GM12872 (cell line): ENCODE measurements at regions not wholly inside any gene's neighbourhood (a gene's known extent, or its start where the extent isn't known, plus 50 kb on each side); places are given as distances from the start of the nearest gene placed in this dataset.

Experiments used
- TF ChIP-seq, protein P1 (sequence below): IDR thresholded peaks from 3 replicates; pipeline ENCODE4 v1.5.1; 2011; ENCODE audit warnings: low read depth, mild to moderate bottlenecking, low read length, moderate library complexity; ENCODE audit not compliant: insufficient read depth

DNA sequence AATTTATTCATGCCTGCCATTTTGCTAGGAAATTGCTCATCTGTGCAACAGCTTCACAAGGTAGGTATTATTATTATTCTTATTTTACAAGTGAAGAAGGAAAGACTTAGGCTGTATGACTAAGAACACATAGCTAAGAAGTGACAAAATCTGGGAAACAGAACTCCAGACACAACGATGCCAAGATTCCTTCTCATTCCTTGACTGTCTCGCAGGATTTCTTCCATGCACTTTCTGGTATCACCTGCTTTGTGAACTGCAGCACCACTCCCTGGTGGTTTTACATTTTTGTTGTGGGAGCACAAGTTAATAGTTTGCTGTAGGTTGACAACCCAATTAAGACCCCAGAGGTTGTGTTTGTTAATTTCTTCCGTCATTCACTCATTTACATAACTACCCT, 188.5 kb downstream of the LACC1 start:
- TF ChIP-seq, protein P1, sequence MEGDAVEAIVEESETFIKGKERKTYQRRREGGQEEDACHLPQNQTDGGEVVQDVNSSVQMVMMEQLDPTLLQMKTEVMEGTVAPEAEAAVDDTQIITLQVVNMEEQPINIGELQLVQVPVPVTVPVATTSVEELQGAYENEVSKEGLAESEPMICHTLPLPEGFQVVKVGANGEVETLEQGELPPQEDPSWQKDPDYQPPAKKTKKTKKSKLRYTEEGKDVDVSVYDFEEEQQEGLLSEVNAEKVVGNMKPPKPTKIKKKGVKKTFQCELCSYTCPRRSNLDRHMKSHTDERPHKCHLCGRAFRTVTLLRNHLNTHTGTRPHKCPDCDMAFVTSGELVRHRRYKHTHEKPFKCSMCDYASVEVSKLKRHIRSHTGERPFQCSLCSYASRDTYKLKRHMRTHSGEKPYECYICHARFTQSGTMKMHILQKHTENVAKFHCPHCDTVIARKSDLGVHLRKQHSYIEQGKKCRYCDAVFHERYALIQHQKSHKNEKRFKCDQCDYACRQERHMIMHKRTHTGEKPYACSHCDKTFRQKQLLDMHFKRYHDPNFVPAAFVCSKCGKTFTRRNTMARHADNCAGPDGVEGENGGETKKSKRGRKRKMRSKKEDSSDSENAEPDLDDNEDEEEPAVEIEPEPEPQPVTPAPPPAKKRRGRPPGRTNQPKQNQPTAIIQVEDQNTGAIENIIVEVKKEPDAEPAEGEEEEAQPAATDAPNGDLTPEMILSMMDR, result no peak

DNA sequence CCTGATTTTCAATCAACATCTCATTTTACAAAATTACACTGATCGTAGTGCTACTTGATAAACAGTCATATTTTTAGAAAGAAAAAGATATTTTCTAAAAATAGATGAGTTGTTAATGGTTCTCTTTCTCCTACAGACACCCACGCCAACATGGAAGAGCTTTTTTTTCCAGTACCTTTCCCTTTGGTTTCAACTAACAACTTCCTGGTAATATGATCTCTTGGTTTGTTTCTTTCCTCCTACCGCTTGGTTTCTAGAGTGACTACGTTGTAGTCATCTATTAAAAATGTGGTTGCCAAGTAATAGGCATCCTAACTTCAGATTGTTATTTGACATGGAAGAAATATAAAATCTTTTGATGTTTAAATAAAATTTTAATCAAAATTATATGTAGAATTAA, 189.0 kb downstream of the LACC1 start:
- TF ChIP-seq, protein P1, result no peak

GRCh38 chr13:44072536-44072935, 192.8 kb downstream of the LACC1 start:
- TF ChIP-seq, protein P1, result no peak

DNA sequence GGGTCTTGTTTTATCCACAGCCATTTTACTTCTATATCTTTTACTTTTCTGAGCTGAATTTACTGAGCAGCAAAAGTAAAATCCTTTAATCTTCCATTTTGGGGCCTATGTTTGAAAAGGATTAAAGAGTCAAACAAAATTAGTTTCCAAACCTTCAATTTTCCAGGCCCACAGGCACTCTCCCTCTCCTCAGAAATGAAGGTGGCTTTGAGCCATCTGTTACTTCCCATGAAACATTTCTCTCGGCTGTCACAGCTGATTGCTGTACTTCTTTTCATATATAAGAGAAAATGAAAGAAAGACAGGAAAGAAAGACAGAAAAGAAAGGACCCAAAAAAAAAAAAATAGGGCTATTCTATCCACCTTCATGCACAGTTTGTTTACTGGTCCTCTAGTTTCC, 194.9 kb downstream of the LACC1 start:
- TF ChIP-seq, protein P1, result no peak

- TF ChIP-seq, protein P1, result no peak
These were observed 195.4 kb downstream of the LACC1 start for GRCh38 chr13:44075113-44075512.

DNA sequence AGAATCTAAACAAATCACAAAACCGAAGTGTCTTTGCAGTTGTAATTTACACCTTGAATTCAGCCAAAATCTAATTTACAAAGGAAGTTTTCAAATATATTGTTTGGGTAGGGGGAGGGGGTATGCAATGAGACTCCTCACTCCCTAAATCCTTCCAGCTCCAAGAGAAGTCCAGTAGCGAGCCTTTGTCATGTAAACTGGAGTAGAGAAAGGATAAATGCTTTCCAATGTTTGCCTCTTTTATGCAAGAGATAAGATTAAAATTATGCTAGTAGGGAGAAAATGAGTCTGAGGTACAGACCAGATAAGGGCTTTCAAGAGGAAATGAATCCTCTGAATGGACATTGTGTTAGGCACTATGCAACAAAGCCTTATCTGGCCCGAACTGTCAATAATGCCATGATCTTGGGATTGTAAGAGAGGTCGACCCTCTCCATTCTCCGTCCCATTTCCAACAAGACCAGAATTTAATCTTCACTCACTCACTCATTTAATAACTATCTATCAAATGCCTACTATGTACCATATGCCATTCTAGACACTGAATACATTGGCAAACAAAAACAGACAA, 199.2 kb downstream of the LACC1 start:
- TF ChIP-seq, protein P1, result no peak

DNA sequence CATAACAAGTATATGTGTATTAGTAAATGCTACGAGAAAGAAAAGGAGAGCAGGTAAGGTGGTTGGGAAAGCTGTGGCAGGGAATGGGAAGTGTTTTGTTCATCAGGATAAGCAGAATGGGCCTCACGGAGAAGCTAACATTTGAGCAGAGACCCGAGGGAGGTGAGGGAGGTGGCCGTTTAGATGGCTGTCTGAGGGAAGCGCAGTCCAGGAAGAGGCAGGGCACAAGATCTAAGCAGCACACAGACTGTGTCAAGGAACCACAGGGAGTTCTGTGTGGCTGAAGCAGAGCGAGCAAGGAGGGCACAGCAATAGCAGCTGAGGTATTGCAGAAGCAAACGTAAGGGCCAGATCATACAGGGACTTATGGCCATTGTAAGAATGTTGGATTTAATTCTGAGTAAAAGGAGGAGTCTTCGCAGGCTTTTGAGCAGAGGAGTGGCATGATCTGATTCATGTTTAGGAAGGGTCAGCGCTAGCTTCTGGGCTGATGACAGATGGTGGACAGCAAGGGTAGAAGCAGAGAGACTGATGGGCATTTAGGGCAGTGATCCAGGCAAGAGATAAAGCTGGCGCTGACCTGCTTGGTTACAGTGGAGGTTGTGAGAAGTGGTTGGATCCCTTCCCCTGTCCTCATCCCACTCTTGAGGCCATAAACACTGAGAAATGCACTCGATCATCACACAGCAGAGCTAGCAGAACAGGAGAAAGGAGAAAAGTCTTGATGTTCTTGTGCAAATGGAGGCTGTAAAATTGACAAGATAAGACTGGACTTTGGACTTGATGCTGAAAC, 199.9 kb downstream of the LACC1 start:
- TF ChIP-seq, protein P1, result no peak
